HEK293 (cell line): ENCODE measurements at regions not wholly inside any gene's neighbourhood (a gene's known extent, or its start where the extent isn't known, plus 50 kb on each side); places are given as distances from the start of the nearest gene placed in this dataset.

Source experiments
- CTCF ChIA-PET: fragments of 350-600 bp; formaldehyde crosslinking; extraction: SDS; loops from one replicate; lab custom pipeline; 2021; ENCODE audit warnings: antibody characterized with exemption; lab: Yijun Ruan, JAX
- POLR2A ChIA-PET: fragments of 300-600 bp; formaldehyde crosslinking; extraction: SDS; loops from one replicate; lab custom pipeline; 2020; ENCODE audit warnings: antibody characterized with exemption, inconsistent platforms; lab: Yijun Ruan, JAX
- H3K27ac ChIP-seq: fragments of 200-500 bp; sonication (Bioruptor generic); 2 replicates; pipeline ENCODE4 v1.5.1; 2014; ENCODE audit warnings: low read depth, low read length, control low read depth, inconsistent platforms; ENCODE audit errors: extremely low read depth
- H3K36me3 ChIP-seq, 2 experiments: fragments of 200-500 bp in 1 of 2; sonication (Bioruptor generic) in 1 of 2; 1 replicate in 1 of 2; 2 replicates in 1 of 2; pipeline ENCODE4 v1.5.1; 2014 to 2017; ENCODE audit warnings: inconsistent platforms in 2 of 2, low read length in 2 of 2; ENCODE audit not compliant: control insufficient read depth in 2 of 2, insufficient read depth in 1 of 2
- H3K4me1 ChIP-seq: fragments of 200-500 bp; sonication (Bioruptor generic); 2 replicates; pipeline ENCODE4 v1.5.1; 2014; ENCODE audit warnings: mild to moderate bottlenecking, low read length, inconsistent platforms; ENCODE audit not compliant: control insufficient read depth, insufficient read depth
- H3K4me3 ChIP-seq: 2 replicates; pipeline ENCODE4 v1.5.1; 2011; ENCODE audit warnings: low read depth, mild to moderate bottlenecking, control low read depth, low read length, moderate library complexity
- H3K9me3 ChIP-seq: fragments of 200-500 bp; sonication (Bioruptor generic); 2 replicates; pipeline ENCODE4 v1.5.1; 2014; ENCODE audit warnings: low read depth, low read length, inconsistent platforms; ENCODE audit not compliant: control insufficient read depth, insufficient read depth
- GLIS1 ChIP-seq: fragments of 450-650 bp; formaldehyde crosslinking; IDR thresholded peaks from 2 replicates; pipeline ENCODE4 v1.5.1; 2016; ENCODE audit warnings: missing biosample characterization, missing genetic modification characterization
- MEIS1 ChIP-seq: sonication (generic); formaldehyde crosslinking; IDR thresholded peaks from 2 replicates; pipeline ENCODE4 v1.8.1; 2022; ENCODE audit warnings: missing genetic modification reagents, mild to moderate bottlenecking, borderline replicate concordance
- RBAK ChIP-seq: fragments of 450-650 bp; formaldehyde crosslinking; IDR thresholded peaks from 2 replicates; pipeline ENCODE4 v1.5.1; 2016; ENCODE audit warnings: missing biosample characterization, missing genetic modification characterization
- SCRT2 ChIP-seq: fragments of 450-650 bp; formaldehyde crosslinking; IDR thresholded peaks from 2 replicates; pipeline ENCODE4 v1.5.1; 2016; ENCODE audit warnings: missing biosample characterization, missing genetic modification characterization
- SP3 ChIP-seq: fragments of 450-650 bp; formaldehyde crosslinking; IDR thresholded peaks from 2 replicates; pipeline ENCODE4 v1.5.1; 2016; ENCODE audit warnings: missing biosample characterization, missing genetic modification characterization
- ZBTB1 ChIP-seq: fragments of 450-650 bp; formaldehyde crosslinking; IDR thresholded peaks from 2 replicates; pipeline ENCODE4 v1.5.1; 2016; ENCODE audit warnings: missing biosample characterization, missing genetic modification characterization
- ZFP69B ChIP-seq: fragments of 450-650 bp; formaldehyde crosslinking; IDR thresholded peaks from 2 replicates; pipeline ENCODE4 v1.5.1; 2016; ENCODE audit warnings: missing biosample characterization, missing genetic modification characterization
- ZNF155 ChIP-seq: fragments of 450-650 bp; formaldehyde crosslinking; IDR thresholded peaks from 2 replicates; pipeline ENCODE4 v1.5.1; 2016; ENCODE audit warnings: missing biosample characterization, missing genetic modification characterization
- ZNF211 ChIP-seq: fragments of 450-650 bp; formaldehyde crosslinking; IDR thresholded peaks from 2 replicates; pipeline ENCODE4 v1.5.1; 2016; ENCODE audit warnings: low read depth, missing biosample characterization, missing genetic modification characterization
- ZNF302 ChIP-seq: fragments of 450-650 bp; formaldehyde crosslinking; IDR thresholded peaks from 2 replicates; pipeline ENCODE4 v1.5.1; 2016; ENCODE audit warnings: missing biosample characterization, missing genetic modification characterization, low read depth
- ZNF37A ChIP-seq: fragments of 450-650 bp; IDR thresholded peaks from 2 replicates; pipeline ENCODE4 v1.5.1; 2018; ENCODE audit warnings: missing biosample characterization, missing genetic modification characterization
- ZNF433 ChIP-seq: fragments of 450-650 bp; formaldehyde crosslinking; IDR thresholded peaks from 2 replicates; pipeline ENCODE4 v1.5.1; 2016; ENCODE audit warnings: missing biosample characterization, missing genetic modification characterization, low read depth
- ZNF514 ChIP-seq: fragments of 450-650 bp; formaldehyde crosslinking; IDR thresholded peaks from 2 replicates; pipeline ENCODE4 v1.5.1; 2016; ENCODE audit warnings: missing biosample characterization, missing genetic modification characterization
- ZNF623 ChIP-seq: fragments of 450-650 bp; formaldehyde crosslinking; IDR thresholded peaks from 2 replicates; pipeline ENCODE4 v1.5.1; 2016; ENCODE audit warnings: missing biosample characterization, missing genetic modification characterization
- ZNF664 ChIP-seq: fragments of 450-650 bp; formaldehyde crosslinking; IDR thresholded peaks from 2 replicates; pipeline ENCODE4 v1.5.1; 2016; ENCODE audit warnings: missing biosample characterization, missing genetic modification characterization
- TF ChIP-seq, protein P1 (sequence below): fragments of 450-650 bp; formaldehyde crosslinking; IDR thresholded peaks from 2 replicates; pipeline ENCODE4 v1.5.1; 2016; ENCODE audit warnings: missing biosample characterization, missing genetic modification characterization
- TF ChIP-seq, protein P2 (sequence below): fragments of 450-650 bp; formaldehyde crosslinking; IDR thresholded peaks from 2 replicates; pipeline ENCODE4 v1.5.0; 2017; ENCODE audit warnings: missing biosample characterization, missing genetic modification characterization, borderline replicate concordance
- TF ChIP-seq, protein P3 (sequence below): fragments of 450-650 bp; formaldehyde crosslinking; IDR thresholded peaks from 2 replicates; pipeline ENCODE4 v1.5.1; 2016; ENCODE audit warnings: missing biosample characterization, missing genetic modification characterization, borderline replicate concordance
- TF ChIP-seq, protein P4 (sequence below): fragments of 450-650 bp; formaldehyde crosslinking; IDR thresholded peaks from 2 replicates; pipeline ENCODE4 v1.5.1; 2017; ENCODE audit warnings: missing biosample characterization, missing genetic modification characterization
- TF ChIP-seq, protein P5 (sequence below): fragments of 450-650 bp; formaldehyde crosslinking; IDR thresholded peaks from 2 replicates; pipeline ENCODE4 v1.5.1; 2017; ENCODE audit warnings: missing biosample characterization, missing genetic modification characterization
- TF ChIP-seq, protein P6 (sequence below): fragments of 450-650 bp; formaldehyde crosslinking; IDR thresholded peaks from 2 replicates; pipeline ENCODE4 v1.5.1; 2016; ENCODE audit warnings: missing biosample characterization, missing genetic modification characterization

DNA sequence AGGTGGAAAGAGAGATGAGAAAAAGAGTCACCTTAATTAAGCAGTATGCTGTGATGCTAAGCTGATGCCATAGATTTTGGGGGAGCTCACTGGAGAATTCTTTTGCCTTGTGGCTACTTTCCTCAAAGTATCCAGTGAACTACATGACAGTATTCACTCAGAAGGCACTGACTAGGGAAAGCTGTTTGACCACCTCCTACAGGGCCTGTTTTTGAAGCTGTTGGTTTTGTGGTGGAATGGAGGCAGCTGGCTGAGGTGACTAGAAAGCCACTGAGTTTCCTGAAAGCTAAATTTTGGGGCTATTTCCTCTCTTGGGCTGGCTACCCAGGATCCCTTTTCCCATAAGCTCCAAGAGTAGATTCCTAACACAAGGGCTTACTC, 124.8 kb upstream of the EOLA2 start (continued):
- TF ChIP-seq, protein P1, sequence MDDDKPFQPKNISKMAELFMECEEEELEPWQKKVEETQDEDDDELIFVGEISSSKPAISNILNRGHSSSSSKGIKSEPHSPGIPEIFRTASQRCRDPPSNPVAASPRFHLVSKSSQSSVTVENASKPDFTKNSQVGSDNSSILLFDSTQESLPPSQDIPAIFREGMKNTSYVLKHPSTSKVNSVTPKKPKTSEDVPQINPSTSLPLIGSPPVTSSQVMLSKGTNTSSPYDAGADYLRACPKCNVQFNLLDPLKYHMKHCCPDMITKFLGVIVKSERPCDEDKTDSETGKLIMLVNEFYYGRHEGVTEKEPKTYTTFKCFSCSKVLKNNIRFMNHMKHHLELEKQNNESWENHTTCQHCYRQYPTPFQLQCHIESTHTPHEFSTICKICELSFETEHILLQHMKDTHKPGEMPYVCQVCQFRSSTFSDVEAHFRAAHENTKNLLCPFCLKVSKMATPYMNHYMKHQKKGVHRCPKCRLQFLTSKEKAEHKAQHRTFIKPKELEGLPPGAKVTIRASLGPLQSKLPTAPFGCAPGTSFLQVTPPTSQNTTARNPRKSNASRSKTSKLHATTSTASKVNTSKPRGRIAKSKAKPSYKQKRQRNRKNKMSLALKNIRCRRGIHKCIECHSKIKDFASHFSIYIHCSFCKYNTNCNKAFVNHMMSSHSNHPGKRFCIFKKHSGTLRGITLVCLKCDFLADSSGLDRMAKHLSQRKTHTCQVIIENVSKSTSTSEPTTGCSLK, result no peak
- TF ChIP-seq MEIS1 (CRISPR knock-in tag) (no peak), ZFP69B (no peak), ZNF514 (tag by site-specific recombination) (no peak), ZNF211 (tag by site-specific recombination) (no peak), ZNF664 (tag by site-specific recombination) (no peak), GLIS1 (tag by site-specific recombination) (no peak)
- TF ChIP-seq, protein P2, sequence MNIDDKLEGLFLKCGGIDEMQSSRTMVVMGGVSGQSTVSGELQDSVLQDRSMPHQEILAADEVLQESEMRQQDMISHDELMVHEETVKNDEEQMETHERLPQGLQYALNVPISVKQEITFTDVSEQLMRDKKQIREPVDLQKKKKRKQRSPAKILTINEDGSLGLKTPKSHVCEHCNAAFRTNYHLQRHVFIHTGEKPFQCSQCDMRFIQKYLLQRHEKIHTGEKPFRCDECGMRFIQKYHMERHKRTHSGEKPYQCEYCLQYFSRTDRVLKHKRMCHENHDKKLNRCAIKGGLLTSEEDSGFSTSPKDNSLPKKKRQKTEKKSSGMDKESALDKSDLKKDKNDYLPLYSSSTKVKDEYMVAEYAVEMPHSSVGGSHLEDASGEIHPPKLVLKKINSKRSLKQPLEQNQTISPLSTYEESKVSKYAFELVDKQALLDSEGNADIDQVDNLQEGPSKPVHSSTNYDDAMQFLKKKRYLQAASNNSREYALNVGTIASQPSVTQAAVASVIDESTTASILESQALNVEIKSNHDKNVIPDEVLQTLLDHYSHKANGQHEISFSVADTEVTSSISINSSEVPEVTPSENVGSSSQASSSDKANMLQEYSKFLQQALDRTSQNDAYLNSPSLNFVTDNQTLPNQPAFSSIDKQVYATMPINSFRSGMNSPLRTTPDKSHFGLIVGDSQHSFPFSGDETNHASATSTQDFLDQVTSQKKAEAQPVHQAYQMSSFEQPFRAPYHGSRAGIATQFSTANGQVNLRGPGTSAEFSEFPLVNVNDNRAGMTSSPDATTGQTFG, result no peak
- TF ChIP-seq, protein P3, sequence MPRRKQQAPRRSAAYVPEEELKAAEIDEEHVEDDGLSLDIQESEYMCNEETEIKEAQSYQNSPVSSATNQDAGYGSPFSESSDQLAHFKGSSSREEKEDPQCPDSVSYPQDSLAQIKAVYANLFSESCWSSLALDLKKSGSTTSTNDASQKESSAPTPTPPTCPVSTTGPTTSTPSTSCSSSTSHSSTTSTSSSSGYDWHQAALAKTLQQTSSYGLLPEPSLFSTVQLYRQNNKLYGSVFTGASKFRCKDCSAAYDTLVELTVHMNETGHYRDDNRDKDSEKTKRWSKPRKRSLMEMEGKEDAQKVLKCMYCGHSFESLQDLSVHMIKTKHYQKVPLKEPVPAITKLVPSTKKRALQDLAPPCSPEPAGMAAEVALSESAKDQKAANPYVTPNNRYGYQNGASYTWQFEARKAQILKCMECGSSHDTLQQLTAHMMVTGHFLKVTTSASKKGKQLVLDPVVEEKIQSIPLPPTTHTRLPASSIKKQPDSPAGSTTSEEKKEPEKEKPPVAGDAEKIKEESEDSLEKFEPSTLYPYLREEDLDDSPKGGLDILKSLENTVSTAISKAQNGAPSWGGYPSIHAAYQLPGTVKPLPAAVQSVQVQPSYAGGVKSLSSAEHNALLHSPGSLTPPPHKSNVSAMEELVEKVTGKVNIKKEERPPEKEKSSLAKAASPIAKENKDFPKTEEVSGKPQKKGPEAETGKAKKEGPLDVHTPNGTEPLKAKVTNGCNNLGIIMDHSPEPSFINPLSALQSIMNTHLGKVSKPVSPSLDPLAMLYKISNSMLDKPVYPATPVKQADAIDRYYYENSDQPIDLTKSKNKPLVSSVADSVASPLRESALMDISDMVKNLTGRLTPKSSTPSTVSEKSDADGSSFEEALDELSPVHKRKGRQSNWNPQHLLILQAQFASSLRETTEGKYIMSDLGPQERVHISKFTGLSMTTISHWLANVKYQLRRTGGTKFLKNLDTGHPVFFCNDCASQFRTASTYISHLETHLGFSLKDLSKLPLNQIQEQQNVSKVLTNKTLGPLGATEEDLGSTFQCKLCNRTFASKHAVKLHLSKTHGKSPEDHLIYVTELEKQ (tag by site-specific recombination), result no peak

DNA sequence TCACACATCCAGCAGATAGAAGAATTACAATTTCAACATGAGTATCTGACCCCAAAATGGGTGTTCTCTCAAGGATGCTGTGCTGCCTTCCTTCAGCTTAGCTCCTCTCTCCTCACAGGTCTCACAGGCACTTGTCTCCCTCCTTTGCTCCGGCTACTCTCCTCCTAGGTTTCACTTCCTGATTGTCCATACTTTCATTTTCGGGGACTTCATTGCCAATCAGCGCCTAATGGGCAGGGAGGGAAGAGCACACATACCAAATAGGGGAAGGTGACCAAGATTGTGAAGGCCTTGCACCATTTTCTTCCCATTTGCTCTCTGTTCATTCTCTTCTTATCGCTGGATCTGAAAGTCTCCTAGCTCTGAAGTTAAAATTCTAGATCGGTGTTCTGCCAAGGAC, 125.4 kb upstream of the EOLA2 start:
- Histone ChIP-seq H3K27ac (no peak overlapping the region), H3K36me3 (no peaks in the 10 kb centered on the region), H3K4me1 (0 out of 2 replicates have a peak, but pooled peaks cover 2% of the 10 kb centered on the region), H3K4me3 (no peak overlapping the region), H3K9me3 (no peaks in the 10 kb centered on the region)
- ChIA-PET POLR2A (no interaction called here), CTCF (interaction anchor here (0.6 to 1.0 kb wide), 4 partner anchors 9 to 1778 kb away, joined by 3 to 5 read pairs (median 3); no protein-coding TSS in a partner anchor)
- no peak for TF ChIP-seq ZNF623 (tag by site-specific recombination)
- TF ChIP-seq, protein P4, sequence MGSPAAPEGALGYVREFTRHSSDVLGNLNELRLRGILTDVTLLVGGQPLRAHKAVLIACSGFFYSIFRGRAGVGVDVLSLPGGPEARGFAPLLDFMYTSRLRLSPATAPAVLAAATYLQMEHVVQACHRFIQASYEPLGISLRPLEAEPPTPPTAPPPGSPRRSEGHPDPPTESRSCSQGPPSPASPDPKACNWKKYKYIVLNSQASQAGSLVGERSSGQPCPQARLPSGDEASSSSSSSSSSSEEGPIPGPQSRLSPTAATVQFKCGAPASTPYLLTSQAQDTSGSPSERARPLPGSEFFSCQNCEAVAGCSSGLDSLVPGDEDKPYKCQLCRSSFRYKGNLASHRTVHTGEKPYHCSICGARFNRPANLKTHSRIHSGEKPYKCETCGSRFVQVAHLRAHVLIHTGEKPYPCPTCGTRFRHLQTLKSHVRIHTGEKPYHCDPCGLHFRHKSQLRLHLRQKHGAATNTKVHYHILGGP (tag by site-specific recombination), result no peak
- TF ChIP-seq ZNF155, result no peak
- TF ChIP-seq, protein P5, sequence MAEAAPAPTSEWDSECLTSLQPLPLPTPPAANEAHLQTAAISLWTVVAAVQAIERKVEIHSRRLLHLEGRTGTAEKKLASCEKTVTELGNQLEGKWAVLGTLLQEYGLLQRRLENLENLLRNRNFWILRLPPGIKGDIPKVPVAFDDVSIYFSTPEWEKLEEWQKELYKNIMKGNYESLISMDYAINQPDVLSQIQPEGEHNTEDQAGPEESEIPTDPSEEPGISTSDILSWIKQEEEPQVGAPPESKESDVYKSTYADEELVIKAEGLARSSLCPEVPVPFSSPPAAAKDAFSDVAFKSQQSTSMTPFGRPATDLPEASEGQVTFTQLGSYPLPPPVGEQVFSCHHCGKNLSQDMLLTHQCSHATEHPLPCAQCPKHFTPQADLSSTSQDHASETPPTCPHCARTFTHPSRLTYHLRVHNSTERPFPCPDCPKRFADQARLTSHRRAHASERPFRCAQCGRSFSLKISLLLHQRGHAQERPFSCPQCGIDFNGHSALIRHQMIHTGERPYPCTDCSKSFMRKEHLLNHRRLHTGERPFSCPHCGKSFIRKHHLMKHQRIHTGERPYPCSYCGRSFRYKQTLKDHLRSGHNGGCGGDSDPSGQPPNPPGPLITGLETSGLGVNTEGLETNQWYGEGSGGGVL (tag by site-specific recombination), result no peak
- no peak for TF ChIP-seq RBAK (tag by site-specific recombination)
- TF ChIP-seq MEIS1 (CRISPR knock-in tag), result no peak
- TF ChIP-seq ZNF37A (tag by site-specific recombination), result no peak
- no peak for TF ChIP-seq ZNF433 (tag by site-specific recombination)
- TF ChIP-seq SCRT2 (tag by site-specific recombination), result no peak
- TF ChIP-seq, protein P6, sequence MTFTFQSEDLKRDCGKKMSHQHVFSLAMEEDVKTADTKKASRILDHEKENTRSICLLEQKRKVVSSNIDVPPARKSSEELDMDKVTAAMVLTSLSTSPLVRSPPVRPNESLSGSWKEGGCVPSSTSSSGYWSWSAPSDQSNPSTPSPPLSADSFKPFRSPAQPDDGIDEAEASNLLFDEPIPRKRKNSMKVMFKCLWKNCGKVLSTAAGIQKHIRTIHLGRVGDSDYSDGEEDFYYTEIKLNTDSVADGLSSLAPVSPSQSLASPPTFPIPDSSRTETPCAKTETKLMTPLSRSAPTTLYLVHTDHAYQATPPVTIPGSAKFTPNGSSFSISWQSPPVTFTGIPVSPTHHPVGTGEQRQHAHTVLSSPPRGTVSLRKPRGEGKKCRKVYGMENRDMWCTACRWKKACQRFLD (tag by site-specific recombination), result no peak
- no peak for TF ChIP-seq ZBTB1 (tag by site-specific recombination)
- no peak for TF ChIP-seq ZNF302 (tag by site-specific recombination)
- no peak for TF ChIP-seq SP3 (tag by site-specific recombination)
